Heart left ventricle (tissue), 16 donors: ENCODE measurements at regions not wholly inside any gene's neighbourhood (a gene's known extent, or its start where the extent isn't known, plus 50 kb on each side); places are given as distances from the start of the nearest gene placed in this dataset.

Experiments used
- ATAC-seq, 4 donors: fragments of 200-7000 bp; cut with Tn5 transposase; one replicate each; pipeline ENCODE4 v1.9.1; 2020 to 2022; ENCODE audit warnings: moderate library complexity in 4 of 4, mild to moderate bottlenecking in 3 of 4, moderate number of reproducible peaks in 1 of 4
- DNase-seq, 5 donors: peaks; one replicate each; pipeline ENCODE4 v3.0.0-alpha.2; 2020
- H3K27ac ChIP-seq, 12 donors: fragments of 200-600 bp; sonication (generic) in 4 of 12; one replicate each; pipeline versions ENCODE4 v1.5.0 to v1.8.0; 2016 to 2022; ENCODE audit warnings: mild to moderate bottlenecking in 2 of 12
- H3K27me3 ChIP-seq, 9 donors: fragments of 200-600 bp; sonication (generic) in 2 of 9; one replicate each; pipeline versions ENCODE4 v1.5.1 to v1.8.0; 2016 to 2022; ENCODE audit warnings: mild to moderate bottlenecking in 3 of 9
- H3K36me3 ChIP-seq, 9 donors: fragments of 200-600 bp; sonication (generic) in 2 of 9; one replicate each; pipeline versions ENCODE4 v1.5.0 to v1.8.0; 2018 to 2022; ENCODE audit warnings: mild to moderate bottlenecking in 2 of 9
- H3K4me1 ChIP-seq, 12 donors: fragments of 200-600 bp; sonication (generic) in 4 of 12; one replicate each; pipeline versions ENCODE4 v1.5.0 to v1.8.0; 2016 to 2022; ENCODE audit warnings: mild to moderate bottlenecking in 3 of 12
- H3K4me3 ChIP-seq, 12 donors: fragments of 200-600 bp; sonication (generic) in 4 of 12; one replicate each; pipeline versions ENCODE4 v1.5.0 to v1.8.0; 2017 to 2022; ENCODE audit warnings: mild to moderate bottlenecking in 9 of 12, moderate library complexity in 4 of 12
- H3K9me3 ChIP-seq, 12 donors: fragments of 200-600 bp; sonication (generic) in 4 of 12; one replicate each; pipeline versions ENCODE4 v1.5.0 to v1.8.0; 2016 to 2022; ENCODE audit warnings: mild to moderate bottlenecking in 1 of 12
- POLR2A ChIP-seq, 2 donors: fragments of 450-650 bp; IDR thresholded peaks; one replicate each; pipeline ENCODE4 v1.6.1; 2017; ENCODE audit warnings: antibody characterized with exemption in 2 of 2, mild to moderate bottlenecking in 2 of 2, moderate library complexity in 2 of 2
- WGBS, 4 donors: extraction: QIAGEN DNeasy Blood & Tissue Kit in 2 of 4; methylation state at CpG; one replicate each; pipeline versions ENCODE4 v1.1.5 to v1.1.7; 2013 to 2018; 5-methylcytosine and 5-hydroxymethylcytosine counted together
- intact Hi-C, 10 donors: fragments of 100-400 bp; cut with DNase I; formaldehyde crosslinking; loops; one replicate each; pipeline versions ENCODE4 v1.11.1 to v1.14.2; 2022
- TF ChIP-seq, protein P1 (sequence below), 12 donors: fragments of 200-600 bp; sonication (generic) in 4 of 12; IDR thresholded peaks; one replicate each; pipeline versions ENCODE4 v1.5.0 to v1.8.0; 2018 to 2022; ENCODE audit warnings: antibody characterized with exemption in 12 of 12, mild to moderate bottlenecking in 5 of 12
- donor health status: ischemic (EF 13 %, LVEDD 7.1; RV severe dilation, severe dysfunction).
- donor health status: healthy with polysubstance abuse.
- donor health status: DM: no; HTN: yes; CAD: no.
- donor health status: DM: no; HTN: no; CAD: no.
- donor health status: ischemic (EF 25% LVEDD 6.9; RV normal size, moderate dysfunction).
- donor health status: ischemic (EF 25% LVEDD 5.7; RV mildly dilated, moderate dysfunction).
- donor health status: healthy.
- donor health status: DM: yes; HTN: yes; CAD: no.
- donor health status: ischemic (EF 35%, LVEDD 5.7; RV mildly dilated, moderate dysfunction).
- donor health status: nonischemic (EF 11% LVEDD 7.7; RV severe dilation, severe dysfunction).
- donor health status: DM: yes; HTN: yes; CAD: no.
- donor health status: PGD.
- donor health status: ischemic (EF 29% LVEDD 5.4; RV normal size, mild dysfunction).
- donor health status: nonischemic (EF 23%, LVEDD 6.1; RV moderate dilation, normal function).

DNA sequence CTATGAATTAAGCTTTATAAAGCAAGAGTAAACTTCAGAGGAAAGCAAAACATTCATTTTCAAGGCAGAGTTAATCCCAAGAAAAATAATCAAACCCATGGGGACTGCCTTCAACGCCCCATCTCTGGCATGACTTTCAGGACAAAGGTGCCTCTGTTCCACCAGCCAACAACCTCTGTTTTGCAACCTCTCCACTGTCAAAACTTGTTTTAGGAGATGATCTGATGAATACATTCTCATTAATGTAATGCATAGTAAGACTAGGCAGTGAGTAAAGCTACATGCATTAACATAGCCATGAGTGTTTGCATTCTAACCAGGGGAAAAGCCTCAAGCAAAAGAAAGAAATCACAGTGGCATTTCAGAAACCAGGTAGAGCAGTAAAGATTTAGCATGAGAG is 357.0 kb downstream of the FBXO15 start:
- WGBS, 4 donors = 59 to 79% (median 74%) methylated on average over 1 of the region's 1 CpG
- TF ChIP-seq, protein P1, sequence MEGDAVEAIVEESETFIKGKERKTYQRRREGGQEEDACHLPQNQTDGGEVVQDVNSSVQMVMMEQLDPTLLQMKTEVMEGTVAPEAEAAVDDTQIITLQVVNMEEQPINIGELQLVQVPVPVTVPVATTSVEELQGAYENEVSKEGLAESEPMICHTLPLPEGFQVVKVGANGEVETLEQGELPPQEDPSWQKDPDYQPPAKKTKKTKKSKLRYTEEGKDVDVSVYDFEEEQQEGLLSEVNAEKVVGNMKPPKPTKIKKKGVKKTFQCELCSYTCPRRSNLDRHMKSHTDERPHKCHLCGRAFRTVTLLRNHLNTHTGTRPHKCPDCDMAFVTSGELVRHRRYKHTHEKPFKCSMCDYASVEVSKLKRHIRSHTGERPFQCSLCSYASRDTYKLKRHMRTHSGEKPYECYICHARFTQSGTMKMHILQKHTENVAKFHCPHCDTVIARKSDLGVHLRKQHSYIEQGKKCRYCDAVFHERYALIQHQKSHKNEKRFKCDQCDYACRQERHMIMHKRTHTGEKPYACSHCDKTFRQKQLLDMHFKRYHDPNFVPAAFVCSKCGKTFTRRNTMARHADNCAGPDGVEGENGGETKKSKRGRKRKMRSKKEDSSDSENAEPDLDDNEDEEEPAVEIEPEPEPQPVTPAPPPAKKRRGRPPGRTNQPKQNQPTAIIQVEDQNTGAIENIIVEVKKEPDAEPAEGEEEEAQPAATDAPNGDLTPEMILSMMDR (IDR thresholded peaks at IDR 0.05) = no peak
- no peak for TF ChIP-seq POLR2A (IDR thresholded peaks at IDR 0.05)
- intact Hi-C loops = no loop called here

DNA sequence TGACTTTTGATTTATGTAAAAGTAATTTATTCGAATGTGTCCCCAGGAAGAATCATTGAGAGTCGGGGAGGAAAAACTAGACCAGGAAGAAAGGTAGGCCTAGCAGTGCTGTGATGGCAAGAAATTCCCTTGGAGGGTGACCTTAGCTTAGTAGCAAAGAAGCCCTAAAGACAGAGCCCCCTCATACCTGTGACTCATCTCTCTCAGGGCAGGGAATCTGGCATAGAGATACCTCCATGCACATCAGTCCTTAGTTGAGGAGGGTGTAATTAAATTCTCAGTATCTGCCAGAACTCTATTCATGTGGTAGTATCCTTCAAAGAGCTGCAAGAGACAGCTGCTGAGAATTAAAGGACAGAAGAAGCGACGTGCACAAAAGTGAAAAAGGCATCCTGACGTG is 360.3 kb downstream of the FBXO15 start:
- H3K27me3 ChIP-seq = no peaks in the 10 kb centered on the region
- no peak overlapping the region for H3K4me3 ChIP-seq
- TF ChIP-seq, protein P1 (IDR thresholded peaks at IDR 0.05) = no peak
- TF ChIP-seq POLR2A (IDR thresholded peaks at IDR 0.05) = no peak
- WGBS, 4 donors = 94 to 98% (median 95%) methylated on average over 5 of the region's 5 CpGs
- intact Hi-C loops = no loop called here
- no peak overlapping the region for H3K27ac ChIP-seq
- no peaks in the 10 kb centered on the region for H3K36me3 ChIP-seq
- ATAC-seq (no peak), DNase-seq (no peak)
- no peaks in the 10 kb centered on the region for H3K4me1 ChIP-seq
- no peaks in the 10 kb centered on the region for H3K9me3 ChIP-seq

More for the DNA sequence above, 357.0 kb downstream of the FBXO15 start:
- Histone ChIP-seq H3K4me1 (no peaks in the 10 kb centered on the region), H3K4me3 (no peak overlapping the region), H3K9me3 (no peaks in the 10 kb centered on the region), H3K27me3 (no peaks in the 10 kb centered on the region), H3K36me3 (no peaks in the 10 kb centered on the region), H3K27ac (no peak overlapping the region)
- DNase-seq (no peak), ATAC-seq (no peak)

DNA sequence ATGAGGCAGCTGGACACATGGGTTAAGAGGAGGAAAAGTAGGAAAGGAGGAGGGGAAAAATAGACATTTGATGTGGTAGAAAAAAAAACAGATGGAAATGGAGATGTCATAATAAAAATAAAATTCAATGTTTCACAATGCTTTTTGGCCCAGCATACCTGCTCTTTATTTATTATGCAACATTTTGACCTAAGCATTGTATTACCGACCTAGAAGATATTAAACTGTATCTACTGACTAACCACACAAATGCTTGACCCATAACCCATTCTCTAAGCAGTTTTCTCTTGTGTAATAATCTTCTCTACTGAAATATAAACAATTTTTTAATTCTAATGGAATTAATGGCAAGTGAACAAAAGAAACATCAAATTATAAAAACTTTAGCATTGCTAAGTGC is 362.3 kb downstream of the FBXO15 start:
- intact Hi-C loops = no loop called here
- H3K27me3 ChIP-seq = no peaks in the 10 kb centered on the region

DNA sequence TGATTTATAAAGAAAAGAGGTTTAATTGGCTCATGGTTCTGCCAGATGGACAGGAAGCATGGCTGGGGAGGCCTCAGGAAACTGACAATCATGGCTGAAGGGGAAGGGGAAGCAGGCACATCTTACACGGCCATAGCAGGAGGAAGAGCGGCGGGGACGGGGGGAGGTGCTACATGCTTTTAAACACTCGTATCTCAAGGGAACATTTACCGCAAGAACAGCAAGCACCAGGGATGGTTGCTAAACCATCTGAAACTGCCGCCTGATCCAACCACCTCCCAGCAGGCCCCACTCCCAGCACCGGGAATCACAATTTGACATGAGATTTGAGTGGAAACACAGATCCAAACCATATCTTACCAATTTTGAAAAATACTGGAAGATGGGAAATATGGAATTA is 362.8 kb downstream of the FBXO15 start:
- 59 to 77% (median 70%) methylated on average over 8 of the region's 8 CpGs for WGBS, 4 donors
- Histone ChIP-seq H3K4me3 (no peak overlapping the region), H3K9me3 (no peaks in the 10 kb centered on the region), H3K27ac (no peak overlapping the region), H3K27me3 (no peaks in the 10 kb centered on the region), H3K4me1 (no peaks in the 10 kb centered on the region), H3K36me3 (no peaks in the 10 kb centered on the region)
- no peak for DNase-seq
- intact Hi-C loops = no loop called here
- no peak for TF ChIP-seq POLR2A (IDR thresholded peaks at IDR 0.05)
- TF ChIP-seq, protein P1 (IDR thresholded peaks at IDR 0.05) = no peak
- ATAC-seq = no peak

More for the DNA sequence above, 362.3 kb downstream of the FBXO15 start:
- WGBS, 4 donors = 84 to 98% (median 92%) methylated on average over 1 of the region's 1 CpG
- Histone ChIP-seq H3K4me1 (no peaks in the 10 kb centered on the region), H3K4me3 (no peak overlapping the region), H3K9me3 (no peaks in the 10 kb centered on the region), H3K27ac (no peak overlapping the region), H3K36me3 (no peaks in the 10 kb centered on the region)
- no peak for ATAC-seq
- TF ChIP-seq, protein P1 (IDR thresholded peaks at IDR 0.05) = no peak
- no peak for TF ChIP-seq POLR2A (IDR thresholded peaks at IDR 0.05)
- DNase-seq = no peak
